OCI-M2 (cell line): ENCODE measurements at regions not wholly inside any gene's neighbourhood (a gene's known extent, or its start where the extent isn't known, plus 50 kb on each side); places are given as distances from the start of the nearest gene placed in this dataset.
"Not testable (repeated sequence)": the region's sequence is repeated elsewhere in the genome, so short reads cannot be mapped to it uniquely, and the experiment has no call there.

Source experiments
- DNase-seq: peaks from one replicate; lab custom pipeline; 2025; ENCODE audit not compliant: unreplicated experiment; lab: John Stamatoyannopoulos, UW

GRCh38 chr6:112974931-112975330 lies 627.8 kb downstream of the RFPL4B start:
- DNase-seq, result not testable (repeated sequence)

- DNase-seq, result not testable (repeated sequence)
Observed at GRCh38 chr6:112976579-112976978, 629.4 kb downstream of the RFPL4B start.

- no peak for DNase-seq
Observed at GRCh38 chr6:112979830-112980229, 632.7 kb downstream of the RFPL4B start.

GRCh38 chr6:112980676-112981075 lies 633.5 kb downstream of the RFPL4B start:
- DNase-seq, result no peak

- DNase-seq, result no peak
Observed at GRCh38 chr6:112983713-112984261, 636.7 kb downstream of the RFPL4B start.

GRCh38 chr6:112984899-112985298 lies 637.8 kb downstream of the RFPL4B start:
- no peak for DNase-seq

GRCh38 chr6:112986321-112986720 lies 639.2 kb downstream of the RFPL4B start:
- no peak for DNase-seq

GRCh38 chr6:112988748-112989147 lies 641.6 kb downstream of the RFPL4B start:
- DNase-seq, result no peak

- DNase-seq, result no peak
Observed at GRCh38 chr6:112990971-112991370, 643.8 kb downstream of the RFPL4B start.

GRCh38 chr6:112991912-112992311 lies 644.8 kb downstream of the RFPL4B start:
- DNase-seq, result no peak

- no peak for DNase-seq
Observed at GRCh38 chr6:112997421-112998085, 650.4 kb downstream of the RFPL4B start.

GRCh38 chr6:113004054-113004453 lies 656.9 kb downstream of the RFPL4B start:
- no peak for DNase-seq

- DNase-seq, result no peak
Observed at GRCh38 chr6:113004470-113005270, 657.5 kb downstream of the RFPL4B start.

GRCh38 chr6:113006494-113006893 lies 659.4 kb downstream of the RFPL4B start:
- DNase-seq, result no peak

GRCh38 chr6:113009682-113010081 lies 662.6 kb downstream of the RFPL4B start:
- no peak for DNase-seq

- DNase-seq, result no peak
Observed at GRCh38 chr6:113010196-113010989, 663.3 kb downstream of the RFPL4B start.

- DNase-seq, result no peak
Observed at GRCh38 chr6:113011389-113011788, 664.3 kb downstream of the RFPL4B start.

GRCh38 chr6:113011801-113012200 lies 664.7 kb downstream of the RFPL4B start:
- no peak for DNase-seq

- DNase-seq, result no peak
Observed at GRCh38 chr6:113015249-113015648, 668.1 kb downstream of the RFPL4B start.

- DNase-seq, result no peak
Observed at GRCh38 chr6:113017353-113017752, 670.2 kb downstream of the RFPL4B start.
